ENCODE measurements at regions not wholly inside any gene's neighbourhood (a gene's known extent, or its start where the extent isn't known, plus 50 kb on each side); places are given as distances from the start of the nearest gene placed in this dataset.

DNA sequence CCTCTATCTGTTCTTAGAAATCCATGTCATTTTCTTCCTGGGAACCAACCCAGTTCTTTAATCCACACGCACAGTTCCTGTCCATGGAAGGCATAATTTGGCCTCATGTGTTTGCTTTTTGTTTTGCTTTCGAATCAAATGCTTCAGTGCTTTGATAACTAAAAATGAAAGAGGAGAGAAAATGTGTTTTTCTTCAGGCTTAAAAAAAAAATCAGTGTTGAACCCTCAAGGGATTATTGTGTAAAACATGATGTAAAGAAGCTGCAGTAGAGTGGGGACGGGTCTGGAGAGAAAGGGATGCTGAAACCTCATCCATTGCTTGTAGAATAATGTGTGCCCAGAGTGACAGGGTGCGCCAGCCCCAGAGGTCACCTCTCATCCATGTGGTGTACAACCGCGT, 197.5 kb upstream of the JARID2 start:
- Histone ChIP-seq H3K4me3 (ENCODE audit: low read length) (no peak overlapping the region), H3K27me3 (ENCODE audit: control insufficient read depth in 2 of 2, insufficient read depth in 2 of 2, low read length in 2 of 2) (no peaks in the 10 kb centered on the region), H3K9me3 (ENCODE audit: control insufficient read depth in 2 of 3, low read length in 3 of 3) (no peaks in the 10 kb centered on the region), H3K4me1 (ENCODE audit: control insufficient read depth in 2 of 2, insufficient read depth in 2 of 2, low read length in 2 of 2) (no peaks in the 10 kb centered on the region), H3K36me3 (ENCODE audit: control insufficient read depth in 2 of 3, insufficient read depth in 3 of 3, low read length in 3 of 3) (no peaks in the 10 kb centered on the region), H3K27ac (ENCODE audit: low read depth, low read length) (no peak overlapping the region)
- ChIA-PET POLR2A (no interaction called here), CTCF (no interaction called here)
- no peaks in the 10 kb centered on the region for H3K9me3 Mint-ChIP-seq
- no peak for DNase-seq
- ATAC-seq: no peak
- H3K4me1 Mint-ChIP-seq: peaks cover 0 to 6% (median 0%) of the 10 kb centered on the region in 7 donors
- peak overlapping the region in 1 of 9 donors; percentile 59 for H3K27ac Mint-ChIP-seq
- no peaks in the 10 kb centered on the region for H3K36me3 Mint-ChIP-seq
- no peak overlapping the region for H3K4me3 Mint-ChIP-seq
- intact Hi-C loops (cut with micrococcal nuclease): no loop called here
- H3K27me3 Mint-ChIP-seq: no peaks in the 10 kb centered on the region

DNA sequence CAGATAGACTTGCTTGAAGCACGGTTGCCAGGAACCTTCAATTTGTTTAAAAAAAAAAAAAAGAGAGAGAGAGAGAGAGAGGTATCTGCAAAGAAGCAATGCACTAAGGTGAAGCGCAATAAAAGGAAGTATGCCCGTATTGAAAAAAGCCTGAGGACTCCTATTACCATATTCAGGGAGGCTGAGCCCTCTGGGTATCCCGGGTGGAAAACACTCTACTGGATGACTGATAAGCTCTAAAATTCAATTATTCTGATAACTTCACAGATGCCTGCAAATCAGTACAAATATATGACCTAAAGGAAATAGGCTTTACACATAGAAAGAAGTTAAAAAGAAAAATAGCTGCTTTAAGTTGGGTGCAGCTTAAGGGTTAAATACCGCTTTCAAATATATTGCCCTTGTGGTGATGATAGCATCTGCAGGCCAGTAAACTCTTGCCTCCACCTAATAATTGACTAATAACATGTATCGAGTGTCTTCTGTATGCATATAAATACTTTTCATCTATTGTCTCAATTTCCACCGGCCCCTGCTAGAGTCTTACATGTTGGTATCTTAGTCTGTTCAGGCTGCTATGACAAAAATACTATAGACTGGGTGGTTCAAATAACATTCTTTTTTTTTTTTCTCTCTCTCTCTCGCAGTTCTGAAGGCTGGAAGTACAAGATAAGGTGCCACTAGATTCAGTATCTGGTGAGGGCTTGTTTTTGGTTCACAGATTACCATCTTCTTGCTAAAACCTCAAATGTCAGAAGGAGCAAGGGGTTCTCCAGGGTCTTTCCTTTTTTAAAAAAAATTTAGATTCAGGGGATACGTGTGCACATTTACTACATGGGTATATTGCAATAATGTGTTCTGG, 187.4 kb upstream of the JARID2 start:
- DNase-seq (no peak), ATAC-seq (no peak)
- CTCF ChIA-PET: no interaction called here
- H3K36me3 Mint-ChIP-seq: peaks cover 0 to 2% (median 0%) of the 10 kb centered on the region in 5 donors
- no peaks in the 10 kb centered on the region for H3K27me3 ChIP-seq (ENCODE audit: control insufficient read depth in 2 of 2, insufficient read depth in 2 of 2, low read length in 2 of 2)
- H3K27me3 Mint-ChIP-seq: peaks cover 0 to 6% (median 0%) of the 10 kb centered on the region in 5 donors
- no peak overlapping the region for H3K4me3 ChIP-seq (ENCODE audit: low read length)
- no peak overlapping the region for H3K27ac Mint-ChIP-seq
- no peaks in the 10 kb centered on the region for H3K4me1 ChIP-seq (ENCODE audit: control insufficient read depth in 2 of 2, insufficient read depth in 2 of 2, low read length in 2 of 2)
- intact Hi-C loops (cut with micrococcal nuclease): no loop called here
- no peaks in the 10 kb centered on the region for H3K9me3 ChIP-seq (ENCODE audit: control insufficient read depth in 2 of 3, low read length in 3 of 3)
- POLR2A ChIA-PET: no interaction called here
- no peak overlapping the region for H3K4me3 Mint-ChIP-seq
- no peak overlapping the region for H3K27ac ChIP-seq (ENCODE audit: low read depth, low read length)
- peaks cover 0 to 6% (median 0%) of the 10 kb centered on the region in 7 donors for H3K4me1 Mint-ChIP-seq
- peaks cover 0 to 4% (median 0%) of the 10 kb centered on the region in 11 donors for H3K9me3 Mint-ChIP-seq
- no peaks in the 10 kb centered on the region for H3K36me3 ChIP-seq (ENCODE audit: control insufficient read depth in 2 of 3, insufficient read depth in 3 of 3, low read length in 3 of 3)

DNA sequence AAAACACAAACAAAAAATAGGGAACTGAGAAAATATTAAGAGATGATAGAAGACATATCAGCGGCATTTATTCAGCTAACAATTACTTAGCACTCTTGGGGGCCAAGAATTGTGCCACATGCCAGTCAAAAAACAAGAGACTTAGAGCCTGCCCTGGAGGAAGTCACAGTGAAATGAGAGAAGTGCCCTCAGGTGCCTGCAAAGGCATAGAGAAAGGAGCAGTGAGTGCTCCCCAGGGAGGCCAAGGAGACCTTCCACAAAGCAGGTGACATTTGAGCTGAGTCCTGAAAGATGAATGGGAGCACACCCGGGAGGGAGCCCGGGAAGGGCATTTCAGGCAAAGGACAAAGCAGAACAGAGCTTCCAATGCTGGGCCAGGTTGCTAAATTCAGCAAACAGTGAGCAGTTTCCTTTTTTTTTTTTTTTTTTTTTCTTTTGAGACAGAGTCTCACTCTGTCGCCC, 184.7 kb upstream of the JARID2 start:
- Mint-ChIP-seq H3K9me3 (peaks cover 0 to 4% (median 0%) of the 10 kb centered on the region in 11 donors), H3K27ac (no peak overlapping the region), H3K36me3 (peaks cover 0 to 2% (median 0%) of the 10 kb centered on the region in 5 donors), H3K4me1 (peaks cover 0 to 4% (median 0%) of the 10 kb centered on the region in 7 donors), H3K27me3 (no peaks in the 10 kb centered on the region), H3K4me3 (no peak overlapping the region)
- H3K36me3 ChIP-seq (ENCODE audit: control insufficient read depth in 2 of 3, insufficient read depth in 3 of 3, low read length in 3 of 3): no peaks in the 10 kb centered on the region
- ChIA-PET POLR2A (no interaction called here), CTCF (no interaction called here)
- H3K27me3 ChIP-seq (ENCODE audit: control insufficient read depth in 2 of 2, insufficient read depth in 2 of 2, low read length in 2 of 2): no peaks in the 10 kb centered on the region
- H3K27ac ChIP-seq (ENCODE audit: low read depth, low read length): no peak overlapping the region
- H3K9me3 ChIP-seq (ENCODE audit: control insufficient read depth in 2 of 3, low read length in 3 of 3): no peaks in the 10 kb centered on the region
- intact Hi-C loops (cut with micrococcal nuclease): no loop called here
- DNase-seq: no peak
- no peaks in the 10 kb centered on the region for H3K4me1 ChIP-seq (ENCODE audit: control insufficient read depth in 2 of 2, insufficient read depth in 2 of 2, low read length in 2 of 2)
- ATAC-seq: no peak
- H3K4me3 ChIP-seq (ENCODE audit: low read length): no peak overlapping the region

DNA sequence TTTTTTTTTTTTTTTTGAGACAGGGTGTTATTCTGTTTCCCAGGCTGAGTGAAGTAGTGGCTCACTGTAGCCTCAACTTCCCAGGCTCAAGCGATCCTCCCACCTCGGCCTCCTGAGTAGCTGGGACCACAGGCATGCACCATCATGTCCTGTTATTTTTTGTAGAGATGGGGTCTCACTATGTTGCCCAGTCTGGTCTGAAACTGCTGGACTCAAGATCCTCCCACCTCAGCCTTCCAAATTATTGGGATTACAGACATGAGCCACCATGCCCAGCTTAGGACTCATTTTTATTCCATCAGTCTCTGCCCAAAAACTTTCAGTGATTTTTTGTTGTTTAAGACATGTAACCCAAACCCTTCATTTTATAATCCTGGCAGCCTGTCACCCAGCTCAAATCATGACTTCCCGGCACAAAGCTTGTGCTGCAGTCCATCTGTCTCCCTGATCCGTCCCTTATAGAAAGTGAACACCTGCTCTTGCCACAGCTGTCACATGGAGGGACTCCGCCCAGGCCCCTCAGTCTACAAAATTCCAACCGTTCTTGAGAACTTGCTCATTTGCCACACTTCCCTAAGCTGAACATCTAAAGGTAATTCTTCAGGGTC, 183.9 kb upstream of the JARID2 start:
- ChIA-PET CTCF (no interaction called here), POLR2A (no interaction called here)
- Histone ChIP-seq H3K27me3 (ENCODE audit: control insufficient read depth in 2 of 2, insufficient read depth in 2 of 2, low read length in 2 of 2) (no peaks in the 10 kb centered on the region), H3K27ac (ENCODE audit: low read depth, low read length) (no peak overlapping the region), H3K4me3 (ENCODE audit: low read length) (no peak overlapping the region), H3K4me1 (ENCODE audit: control insufficient read depth in 2 of 2, insufficient read depth in 2 of 2, low read length in 2 of 2) (no peaks in the 10 kb centered on the region), H3K36me3 (ENCODE audit: control insufficient read depth in 2 of 3, insufficient read depth in 3 of 3, low read length in 3 of 3) (no peaks in the 10 kb centered on the region), H3K9me3 (ENCODE audit: control insufficient read depth in 2 of 3, low read length in 3 of 3) (no peaks in the 10 kb centered on the region)
- H3K4me3 Mint-ChIP-seq: no peak overlapping the region
- no peak overlapping the region for H3K27ac Mint-ChIP-seq
- intact Hi-C loops (cut with micrococcal nuclease): no loop called here
- H3K9me3 Mint-ChIP-seq: peaks cover 0 to 4% (median 0%) of the 10 kb centered on the region in 11 donors
- DNase-seq (no peak), ATAC-seq (no peak)
- H3K36me3 Mint-ChIP-seq: peaks cover 0 to 2% (median 0%) of the 10 kb centered on the region in 5 donors
- no peaks in the 10 kb centered on the region for H3K27me3 Mint-ChIP-seq
- peaks cover 0 to 6% (median 0%) of the 10 kb centered on the region in 7 donors for H3K4me1 Mint-ChIP-seq

DNA sequence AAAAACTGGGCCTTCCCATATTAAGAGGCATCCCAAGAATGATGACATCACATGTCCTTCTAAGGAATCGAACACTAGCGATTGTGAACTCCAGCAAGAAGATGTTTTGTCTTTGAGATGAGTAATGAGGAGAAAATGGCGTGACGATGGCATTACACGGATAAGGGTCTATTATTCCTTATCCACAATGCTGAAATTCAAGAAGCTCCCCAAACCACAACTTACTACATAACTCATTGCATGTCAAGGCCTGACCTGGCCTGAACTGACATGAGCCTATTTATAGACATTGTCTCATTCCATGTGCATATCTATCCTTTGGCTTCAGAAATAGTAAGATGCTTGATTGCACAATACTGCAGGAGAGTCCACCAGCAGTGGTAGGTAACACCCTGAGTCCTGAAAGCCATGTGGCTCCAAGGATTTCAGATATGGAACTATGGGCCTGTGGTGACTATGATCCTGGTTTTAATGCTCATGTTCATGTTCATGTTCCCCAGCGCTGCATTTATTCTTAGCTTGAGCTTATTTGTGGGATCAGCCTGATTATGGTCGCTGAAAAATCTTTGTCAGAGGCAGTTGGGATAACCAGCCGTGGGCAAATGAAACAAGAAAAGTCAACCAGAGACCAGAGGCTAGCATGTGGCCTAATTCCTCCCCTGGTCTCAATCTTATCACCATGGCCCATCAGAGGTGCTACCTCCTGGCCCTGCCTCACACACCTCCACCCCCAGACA, 183.2 kb upstream of the JARID2 start:
- peaks cover 0 to 2% (median 0%) of the 10 kb centered on the region in 5 donors for H3K36me3 Mint-ChIP-seq
- no peaks in the 10 kb centered on the region for H3K9me3 ChIP-seq (ENCODE audit: control insufficient read depth in 2 of 3, low read length in 3 of 3)
- H3K4me1 ChIP-seq (ENCODE audit: control insufficient read depth in 2 of 2, insufficient read depth in 2 of 2, low read length in 2 of 2): no peaks in the 10 kb centered on the region
- no peaks in the 10 kb centered on the region for H3K27me3 Mint-ChIP-seq
- POLR2A ChIA-PET: no interaction called here
- H3K27me3 ChIP-seq (ENCODE audit: control insufficient read depth in 2 of 2, insufficient read depth in 2 of 2, low read length in 2 of 2): no peaks in the 10 kb centered on the region
- no peaks in the 10 kb centered on the region for H3K36me3 ChIP-seq (ENCODE audit: control insufficient read depth in 2 of 3, insufficient read depth in 3 of 3, low read length in 3 of 3)
- intact Hi-C loops (cut with micrococcal nuclease): no loop called here
- no peak overlapping the region for H3K4me3 ChIP-seq (ENCODE audit: low read length)
- H3K27ac Mint-ChIP-seq: no peak overlapping the region
- CTCF ChIA-PET: no interaction called here
- H3K27ac ChIP-seq (ENCODE audit: low read depth, low read length): no peak overlapping the region
- peaks cover 0 to 4% (median 0%) of the 10 kb centered on the region in 11 donors for H3K9me3 Mint-ChIP-seq
- ATAC-seq: peak; percentile 40
- DNase-seq: no peak
- no peak overlapping the region for H3K4me3 Mint-ChIP-seq
- H3K4me1 Mint-ChIP-seq: peaks cover 0 to 7% (median 0%) of the 10 kb centered on the region in 7 donors

DNA sequence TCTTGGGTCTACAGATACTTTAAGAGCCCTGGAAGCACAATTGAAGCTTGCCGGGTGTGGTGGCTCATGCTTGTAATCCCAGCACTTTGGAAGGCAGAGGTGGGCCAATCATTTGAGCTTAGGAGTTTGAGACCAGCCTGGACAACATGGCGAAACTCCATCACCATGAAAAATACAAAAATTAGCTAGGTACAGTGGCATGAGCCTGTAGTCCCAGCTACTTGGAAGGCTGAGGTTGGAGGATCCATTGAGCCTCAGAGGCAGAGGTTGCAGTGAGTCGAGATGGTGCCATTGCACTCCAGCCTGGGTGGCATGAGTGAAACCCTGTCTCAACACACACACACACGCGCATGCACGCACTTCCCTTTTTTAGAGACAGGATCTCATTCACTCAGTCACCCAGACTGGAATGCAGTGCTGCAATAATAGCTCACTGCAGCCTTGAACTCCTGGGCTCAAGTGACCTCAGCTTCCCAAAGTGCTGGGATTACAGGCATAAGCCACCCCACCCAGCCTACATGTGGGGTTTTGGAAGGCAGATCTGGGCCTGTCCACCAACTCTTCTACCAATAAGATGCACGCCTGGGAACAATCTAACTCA, 182.5 kb upstream of the JARID2 start:
- intact Hi-C loops (cut with micrococcal nuclease): no loop called here

More for the DNA sequence above, 182.5 kb upstream of the JARID2 start:
- ATAC-seq: peak; percentile 42
- no peaks in the 10 kb centered on the region for H3K36me3 ChIP-seq (ENCODE audit: control insufficient read depth in 2 of 3, insufficient read depth in 3 of 3, low read length in 3 of 3)
- no peak overlapping the region for H3K27ac Mint-ChIP-seq
- H3K4me3 ChIP-seq (ENCODE audit: low read length): no peak overlapping the region
- ChIA-PET POLR2A (no interaction called here), CTCF (no interaction called here)
- no peak overlapping the region for H3K27ac ChIP-seq (ENCODE audit: low read depth, low read length)
- no peak for DNase-seq
- peaks cover 0 to 7% (median 0%) of the 10 kb centered on the region in 7 donors for H3K4me1 Mint-ChIP-seq
- no peaks in the 10 kb centered on the region for H3K27me3 Mint-ChIP-seq
- H3K4me1 ChIP-seq (ENCODE audit: control insufficient read depth in 2 of 2, insufficient read depth in 2 of 2, low read length in 2 of 2): no peaks in the 10 kb centered on the region
- peaks cover 0 to 4% (median 0%) of the 10 kb centered on the region in 11 donors for H3K9me3 Mint-ChIP-seq
- no peaks in the 10 kb centered on the region for H3K9me3 ChIP-seq (ENCODE audit: control insufficient read depth in 2 of 3, low read length in 3 of 3)
- peaks cover 0 to 2% (median 0%) of the 10 kb centered on the region in 5 donors for H3K36me3 Mint-ChIP-seq
- H3K4me3 Mint-ChIP-seq: no peak overlapping the region
- H3K27me3 ChIP-seq (ENCODE audit: control insufficient read depth in 2 of 2, insufficient read depth in 2 of 2, low read length in 2 of 2): no peaks in the 10 kb centered on the region

All from naive thymus-derived CD4-positive, alpha-beta T cell (primary cell).